Panc1 (cell line): ENCODE measurements at regions not wholly inside any gene's neighbourhood (a gene's known extent, or its start where the extent isn't known, plus 50 kb on each side); places are given as distances from the start of the nearest gene placed in this dataset.
A peak's percentile ranks its signal among the peaks of the same experiment; 100 is the strongest.

Experiments used
- ATAC-seq: fragments of 200-7000 bp; cut with Tn5 transposase; 2 replicates; pipeline ENCODE4 v1.9.1; 2020; ENCODE audit warnings: mild to moderate bottlenecking, moderate library complexity
- BruUV-seq: library from RNA; stranded (reverse); fragments of 400-500 nt; replicated peaks from 2 replicates; lab custom pipeline; 2021; lab: Mats Ljungman, UMichigan
- CTCF ChIA-PET: fragments of 300-600 bp; sonication (Branson Sonifier 250); formaldehyde crosslinking; loops from one replicate; lab custom pipeline; 2022; ENCODE audit warnings: antibody characterized with exemption; lab: Charles Lee
- POLR2A ChIA-PET: fragments of 300-600 bp; sonication (Branson Sonifier 250); formaldehyde crosslinking; loops from one replicate; lab custom pipeline; 2022; ENCODE audit warnings: antibody characterized with exemption; lab: Charles Lee
- DNase-seq: peaks from one replicate; pipeline ENCODE4 v3.0.0-alpha.2; 2010; ENCODE audit warnings: low read depth, low spot score
- H3K27ac ChIP-seq: 2 replicates; pipeline ENCODE4 v1.5.1; 2011; ENCODE audit warnings: mild to moderate bottlenecking, low read length, inconsistent platforms
- H3K27me3 ChIP-seq: fragments of 200-500 bp; sonication (Bioruptor generic); 2 replicates; pipeline ENCODE4 v1.6.0; 2014; ENCODE audit warnings: low read length, inconsistent platforms; ENCODE audit not compliant: control insufficient read depth, insufficient read depth
- H3K36me3 ChIP-seq: fragments of 200-500 bp; sonication (Bioruptor generic); 2 replicates; pipeline ENCODE4 v1.5.1; 2014; ENCODE audit warnings: inconsistent platforms, mild to moderate bottlenecking, low read length, moderate library complexity; ENCODE audit not compliant: control insufficient read depth, insufficient read depth
- H3K4me1 ChIP-seq: 2 replicates; pipeline ENCODE4 v1.5.1; 2011; ENCODE audit warnings: inconsistent platforms, mild to moderate bottlenecking, low read length, moderate library complexity; ENCODE audit not compliant: control insufficient read depth, insufficient read depth
- H3K4me3 ChIP-seq, 2 experiments: 2 replicates each; pipeline ENCODE4 v1.5.1; 2011 to 2012; ENCODE audit warnings: low read depth in 2 of 2, low read length in 2 of 2, mild to moderate bottlenecking in 2 of 2, inconsistent platforms in 1 of 2, moderate library complexity in 1 of 2
- H3K9me3 ChIP-seq: fragments of 200-500 bp; sonication (Bioruptor generic); 2 replicates; pipeline ENCODE4 v1.5.1; 2014; ENCODE audit warnings: low read depth, mild to moderate bottlenecking, inconsistent platforms, low read length, moderate library complexity; ENCODE audit not compliant: control insufficient read depth, insufficient read depth
- CTCF ChIP-seq: fragments of 450-650 bp; IDR thresholded peaks from 2 replicates; pipeline ENCODE4 v1.5.1; 2017; ENCODE audit warnings: mild to moderate bottlenecking
- POLR2AphosphoS5 ChIP-seq: IDR thresholded peaks from 2 replicates; pipeline ENCODE4 v1.6.1; 2012; ENCODE audit warnings: mild to moderate bottlenecking, low read depth, low read length, moderate library complexity
- REST ChIP-seq, 2 experiments: IDR thresholded peaks; 2 replicates each; pipeline ENCODE4 v1.6.1; 2011 to 2012; ENCODE audit warnings: low read depth in 2 of 2, control low read depth in 1 of 2, low read length in 1 of 2, mild to moderate bottlenecking in 1 of 2, moderate library complexity in 1 of 2; ENCODE audit not compliant: insufficient read depth in 1 of 2
- SIN3A ChIP-seq: IDR thresholded peaks from 2 replicates; pipeline ENCODE4 v1.6.1; 2012; ENCODE audit warnings: low read depth, mild to moderate bottlenecking, low read length, moderate library complexity, borderline replicate concordance; ENCODE audit not compliant: insufficient read depth
- TCF7L2 ChIP-seq: IDR thresholded peaks from 2 replicates; pipeline ENCODE4 v1.6.1; 2011; ENCODE audit warnings: mild to moderate bottlenecking, low read depth, low read length, inconsistent platforms
- in situ Hi-C: cut with HindIII; loops from 2 replicates; pipeline ENCODE4 v1.10.0; 2016; ENCODE audit warnings: low sequenced_read_pairs, low pct_unique_long_range_greater_than_20kb
- intact Hi-C: fragments of 100-400 bp; cut with micrococcal nuclease; formaldehyde crosslinking; loops from one replicate; pipeline ENCODE4 v1.10.0; 2022; ENCODE audit not compliant: unreplicated experiment

- Histone ChIP-seq H3K27ac (no peak overlapping the region), H3K36me3 (no peaks in the 10 kb centered on the region), H3K27me3 (no peaks in the 10 kb centered on the region), H3K9me3 (no peaks in the 10 kb centered on the region), H3K4me1 (no peaks in the 10 kb centered on the region), H3K4me3 (no peak overlapping the region)
- DNase-seq = no peak
- POLR2A ChIA-PET = no interaction called here
- BruUV-seq = no TSS peak
- TF ChIP-seq POLR2AphosphoS5 (no peak), TCF7L2 (no peak), CTCF (peak; percentile 79; the same call in 1 of the 2 replicates)
- CTCF ChIA-PET = interaction anchor here (0.6 to 1.2 kb wide), 3 partner anchors 652 to 804 kb away, joined by 3 to 10 read pairs (median 6); no protein-coding TSS in a partner anchor
- intact Hi-C loops = loop anchor here (5.0 kb wide), 1 partner anchor 797 kb away; the partner anchor contains the start of gene MECOM
- no peak for ATAC-seq
- in situ Hi-C loops = no loop called here
These were observed 769.4 kb upstream of the GOLIM4 start for GRCh38 chr3:168865022-168865551.

GRCh38 chr3:168864107-168865021, 768.6 kb upstream of the GOLIM4 start:
- no peaks in the 10 kb centered on the region for H3K4me1 ChIP-seq
- intact Hi-C loops (loop anchor here (5.0 kb wide), 1 partner anchor 798 kb away; the partner anchor contains the start of gene MECOM), in situ Hi-C loops (no loop called here)
- ChIA-PET CTCF (interaction anchor here (0.6 to 1.2 kb wide), 3 partner anchors 651 to 804 kb away, joined by 3 to 10 read pairs (median 6); no protein-coding TSS in a partner anchor), POLR2A (no interaction called here)
- no peak for DNase-seq
- H3K27ac ChIP-seq = no peak overlapping the region
- H3K4me3 ChIP-seq = no peak overlapping the region
- H3K36me3 ChIP-seq = no peaks in the 10 kb centered on the region
- H3K9me3 ChIP-seq = no peaks in the 10 kb centered on the region
- no peak for ATAC-seq
- TF ChIP-seq TCF7L2 = no peak
- no peak for TF ChIP-seq CTCF
- no peak for TF ChIP-seq REST (IDR thresholded peaks at IDR 0.05; ENCODE audit: insufficient read depth in 1 of 2, low read depth in 2 of 2, low read length in 1 of 2)
- TF ChIP-seq POLR2AphosphoS5 = no peak
- TF ChIP-seq SIN3A = no peak
- no TSS peak for BruUV-seq
- H3K27me3 ChIP-seq = no peaks in the 10 kb centered on the region
